Upper lobe of left lung (tissue), 6 donors: ENCODE measurements at regions not wholly inside any gene's neighbourhood (a gene's known extent, or its start where the extent isn't known, plus 50 kb on each side); places are given as distances from the start of the nearest gene placed in this dataset.

Experiments used
- ATAC-seq, 2 donors: fragments of 200-7000 bp; cut with Tn5 transposase; one replicate each; pipeline ENCODE4 v1.9.1; 2022; ENCODE audit warnings: mild to moderate bottlenecking in 2 of 2, moderate library complexity in 2 of 2; ENCODE audit not compliant: low FRiP score in 2 of 2
- DNase-seq, 2 donors: peaks; one replicate each; pipeline ENCODE4 v3.0.0-alpha.2; 2019 to 2020
- H3K27ac ChIP-seq, 4 donors: fragments of 200-600 bp; sonication (generic); one replicate each; pipeline ENCODE4 v1.5.1; 2016 to 2019
- H3K27me3 ChIP-seq, 4 donors: fragments of 200-600 bp; sonication (generic); one replicate each; pipeline ENCODE4 v1.5.1; 2017 to 2019
- H3K36me3 ChIP-seq, 4 donors: fragments of 200-600 bp; sonication (generic); one replicate each; pipeline ENCODE4 v1.5.1; 2016 to 2019
- H3K4me1 ChIP-seq, 4 donors: fragments of 200-600 bp; sonication (generic); one replicate each; pipeline ENCODE4 v1.5.1; 2018 to 2019
- H3K4me3 ChIP-seq, 4 donors: fragments of 200-600 bp; sonication (generic); one replicate each; pipeline ENCODE4 v1.5.1; 2017 to 2019; ENCODE audit warnings: mild to moderate bottlenecking in 2 of 4, moderate library complexity in 1 of 4
- H3K9me3 ChIP-seq, 4 donors: fragments of 200-600 bp; sonication (generic); one replicate each; pipeline ENCODE4 v1.5.1; 2018 to 2019
- CTCF ChIP-seq, 6 experiments: fragments of 450-650 bp in 4 of 6; fragments of 200-600 bp in 2 of 6; sonication (generic) in 2 of 6; IDR thresholded peaks; one replicate each; pipeline ENCODE4 v1.5.1; 2016 to 2019; ENCODE audit warnings: antibody characterized with exemption in 6 of 6
- EP300 ChIP-seq, 4 donors: sonication (generic); formaldehyde crosslinking; IDR thresholded peaks; one replicate each; pipeline ENCODE4 v1.5.1; 2017; ENCODE audit warnings: antibody characterized with exemption in 4 of 4, control low read depth in 2 of 4
- POLR2A ChIP-seq, 4 donors: fragments of 450-650 bp; IDR thresholded peaks; one replicate each; pipeline ENCODE4 v1.5.1; 2016 to 2017; ENCODE audit warnings: antibody characterized with exemption in 4 of 4, mild to moderate bottlenecking in 2 of 4
- POLR2AphosphoS5 ChIP-seq, 2 donors: sonication (generic); formaldehyde crosslinking; IDR thresholded peaks; one replicate each; pipeline ENCODE4 v1.5.1; 2017; ENCODE audit warnings: antibody characterized with exemption in 2 of 2
- WGBS, 2 donors: methylation state at CpG; one replicate each; pipeline ENCODE4 v1.1.5; 2017 to 2018; 5-methylcytosine and 5-hydroxymethylcytosine counted together
- donor health status: DM: no; HTN: no; CAD: no; lungs with moderate emphysema.
- donor health status: DM: no; HTN: yes; CAD: no; lungs with severe emphysema.

GRCh38 chr2:200077838-200078237, 122.5 kb downstream of the MAIP1 start:
- H3K27ac ChIP-seq, result no peak overlapping the region
- no peaks in the 10 kb centered on the region for H3K27me3 ChIP-seq
- H3K9me3 ChIP-seq, result no peaks in the 10 kb centered on the region
- TF ChIP-seq POLR2A (IDR thresholded peaks at IDR 0.05), result no peak
- TF ChIP-seq EP300 (IDR thresholded peaks at IDR 0.05), result no peak
- no peak for TF ChIP-seq POLR2AphosphoS5 (IDR thresholded peaks at IDR 0.05)
- no peak for TF ChIP-seq CTCF (IDR thresholded peaks at IDR 0.05)
- H3K36me3 ChIP-seq, result no peaks in the 10 kb centered on the region
- H3K4me1 ChIP-seq, result peaks cover 0 to 7% (median 3%) of the 10 kb centered on the region in 4 donors
- WGBS, 2 donors, result 90 to 99% methylated on average over 3 of the region's 3 CpGs
- no peak overlapping the region for H3K4me3 ChIP-seq
- ATAC-seq (no peak), DNase-seq (no peak)

- WGBS, 2 donors, result 81 to 83% methylated on average over 2 of the region's 2 CpGs
- Histone ChIP-seq H3K27me3 (no peaks in the 10 kb centered on the region), H3K27ac (no peak overlapping the region), H3K4me3 (no peak overlapping the region), H3K9me3 (no peaks in the 10 kb centered on the region), H3K36me3 (no peaks in the 10 kb centered on the region), H3K4me1 (peaks cover 0 to 7% (median 3%) of the 10 kb centered on the region in 4 donors)
- no peak for ATAC-seq
- DNase-seq, result no peak
- TF ChIP-seq POLR2A (IDR thresholded peaks at IDR 0.05) (no peak), EP300 (IDR thresholded peaks at IDR 0.05) (no peak), POLR2AphosphoS5 (IDR thresholded peaks at IDR 0.05) (no peak), CTCF (IDR thresholded peaks at IDR 0.05) (no peak)
Measured at GRCh38 chr2:200079356-200079755, 124.0 kb downstream of the MAIP1 start.

GRCh38 chr2:200081236-200081635, 125.9 kb downstream of the MAIP1 start:
- ATAC-seq (no peak), DNase-seq (no peak)
- no peaks in the 10 kb centered on the region for H3K27me3 ChIP-seq
- H3K36me3 ChIP-seq, result no peaks in the 10 kb centered on the region
- no peak overlapping the region for H3K4me3 ChIP-seq
- no peak for TF ChIP-seq POLR2A (IDR thresholded peaks at IDR 0.05)
- no peak for TF ChIP-seq CTCF (IDR thresholded peaks at IDR 0.05)
- no peak for TF ChIP-seq POLR2AphosphoS5 (IDR thresholded peaks at IDR 0.05)
- TF ChIP-seq EP300 (IDR thresholded peaks at IDR 0.05), result no peak
- no peaks in the 10 kb centered on the region for H3K9me3 ChIP-seq
- WGBS, 2 donors, result 73 to 75% methylated on average over 8 of the region's 8 CpGs
- H3K27ac ChIP-seq, result no peak overlapping the region
- H3K4me1 ChIP-seq, result peaks cover 0 to 7% (median 3%) of the 10 kb centered on the region in 4 donors

DNA sequence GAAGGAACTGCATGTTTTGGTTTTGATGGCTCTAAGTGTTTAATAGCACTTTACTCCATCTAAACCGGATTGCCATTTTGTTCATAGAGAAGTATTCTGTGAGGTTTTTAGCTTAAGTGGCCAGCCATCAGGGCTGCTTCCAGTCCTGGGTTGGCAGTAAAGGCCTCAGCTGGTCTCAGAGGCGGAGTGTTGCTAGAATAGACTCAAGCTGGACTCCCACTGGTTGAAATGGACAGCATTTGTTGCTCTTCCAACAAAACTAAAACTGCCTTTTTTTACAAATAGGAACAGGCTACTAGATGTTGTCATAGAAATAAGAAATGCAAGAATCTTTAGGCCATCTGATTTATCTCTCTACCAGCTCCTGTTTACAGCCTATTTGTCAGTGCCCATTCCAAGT, 126.4 kb downstream of the MAIP1 start:
- no peak for ATAC-seq
- TF ChIP-seq POLR2AphosphoS5 (IDR thresholded peaks at IDR 0.05), result no peak
- TF ChIP-seq POLR2A (IDR thresholded peaks at IDR 0.05), result no peak
- no peak for TF ChIP-seq EP300 (IDR thresholded peaks at IDR 0.05)
- TF ChIP-seq CTCF (IDR thresholded peaks at IDR 0.05), result no peak

GRCh38 chr2:200084036-200084435, 128.7 kb downstream of the MAIP1 start:
- no peak overlapping the region for H3K4me3 ChIP-seq
- ATAC-seq, result no peak
- no peak for TF ChIP-seq EP300 (IDR thresholded peaks at IDR 0.05)
- TF ChIP-seq CTCF (IDR thresholded peaks at IDR 0.05), result no peak
- no peak for TF ChIP-seq POLR2AphosphoS5 (IDR thresholded peaks at IDR 0.05)
- no peak for TF ChIP-seq POLR2A (IDR thresholded peaks at IDR 0.05)
- no peaks in the 10 kb centered on the region for H3K36me3 ChIP-seq
- no peaks in the 10 kb centered on the region for H3K4me1 ChIP-seq
- H3K27me3 ChIP-seq, result no peaks in the 10 kb centered on the region
- H3K27ac ChIP-seq, result no peak overlapping the region
- DNase-seq, result no peak
- H3K9me3 ChIP-seq, result no peaks in the 10 kb centered on the region

More for the DNA sequence above, 126.4 kb downstream of the MAIP1 start:
- 66 to 84% methylated on average over 2 of the region's 2 CpGs for WGBS, 2 donors
- Histone ChIP-seq H3K4me1 (peaks cover 0 to 7% (median under 1%) of the 10 kb centered on the region in 4 donors), H3K4me3 (no peak overlapping the region), H3K27me3 (no peaks in the 10 kb centered on the region), H3K27ac (no peak overlapping the region), H3K9me3 (no peaks in the 10 kb centered on the region), H3K36me3 (no peaks in the 10 kb centered on the region)
- no peak for DNase-seq
